Liver (tissue), 8 donors: ENCODE measurements at regions not wholly inside any gene's neighbourhood (a gene's known extent, or its start where the extent isn't known, plus 50 kb on each side); places are given as distances from the start of the nearest gene placed in this dataset.

Source experiments
- DNase-seq: peaks from one replicate; pipeline ENCODE4 v3.0.0-alpha.2; 2017; ENCODE audit warnings: low spot score
- H3K27ac ChIP-seq, 2 donors: one replicate each; pipeline ENCODE4 v1.7.0; 2013; ENCODE audit warnings: inconsistent platforms in 2 of 2, low read length in 2 of 2, control low read depth in 1 of 2, low read depth in 1 of 2, mild to moderate bottlenecking in 1 of 2
- H3K27me3 ChIP-seq, 4 donors: one replicate each; pipeline versions ENCODE4 v1.6.1 to v1.7.0; 2013; ENCODE audit warnings: low read length in 3 of 4, inconsistent platforms in 1 of 4, mild to moderate bottlenecking in 1 of 4, moderate library complexity in 1 of 4; ENCODE audit not compliant: control insufficient read depth in 4 of 4, insufficient read depth in 4 of 4
- H3K36me3 ChIP-seq, 4 donors: one replicate each; pipeline versions ENCODE4 v1.6.1 to v1.7.0; 2013; ENCODE audit warnings: low read length in 3 of 4, mild to moderate bottlenecking in 3 of 4, low read depth in 1 of 4, moderate library complexity in 1 of 4; ENCODE audit not compliant: control insufficient read depth in 4 of 4, insufficient read depth in 3 of 4
- H3K4me1 ChIP-seq, 4 donors: one replicate each; pipeline versions ENCODE4 v1.6.1 to v1.7.0; 2013; ENCODE audit warnings: low read length in 3 of 4, mild to moderate bottlenecking in 3 of 4, moderate library complexity in 1 of 4; ENCODE audit not compliant: control insufficient read depth in 4 of 4, insufficient read depth in 4 of 4
- H3K4me3 ChIP-seq, 3 donors: one replicate each; pipeline versions ENCODE4 v1.6.1 to v1.7.0; 2013; ENCODE audit warnings: low read length in 3 of 3, control low read depth in 1 of 3, low read depth in 1 of 3, mild to moderate bottlenecking in 1 of 3
- H3K9ac ChIP-seq, 2 donors: one replicate each; pipeline ENCODE4 v1.7.0; 2013; ENCODE audit warnings: low read length in 2 of 2, mild to moderate bottlenecking in 2 of 2, moderate library complexity in 2 of 2, control low read depth in 1 of 2, low read depth in 1 of 2
- H3K9me3 ChIP-seq, 4 donors: one replicate each; pipeline versions ENCODE4 v1.6.1 to v1.7.0; 2013; ENCODE audit warnings: low read length in 3 of 4; ENCODE audit not compliant: control insufficient read depth in 4 of 4
- CTCF ChIP-seq: fragments of 150-350 bp; IDR thresholded peaks from 2 replicates; pipeline ENCODE4 v1.5.1; 2017; ENCODE audit warnings: improper control_type of control experiment, low read depth, low read length; ENCODE audit not compliant: missing input control
- EGR1 ChIP-seq, 2 donors: IDR thresholded peaks; 2 replicates each; pipeline ENCODE4 v1.6.1; 2016 to 2018; ENCODE audit warnings: antibody characterized with exemption in 2 of 2, low read depth in 2 of 2
- FOXA1 ChIP-seq: IDR thresholded peaks from 2 replicates; pipeline ENCODE4 v1.6.1; 2016; ENCODE audit warnings: antibody characterized with exemption
- FOXA2 ChIP-seq: IDR thresholded peaks from 2 replicates; pipeline ENCODE4 v1.6.1; 2016; ENCODE audit warnings: antibody characterized with exemption
- GABPA ChIP-seq, 2 donors: IDR thresholded peaks in 1 of 2; conservative IDR thresholded peaks in 1 of 2; 2 replicates each; pipeline ENCODE4 v1.6.1; 2016; ENCODE audit warnings: antibody characterized with exemption in 2 of 2, mild to moderate bottlenecking in 1 of 2, moderate library complexity in 1 of 2
- HNF4A ChIP-seq, 2 donors: conservative IDR thresholded peaks; 2 replicates each; pipeline ENCODE4 v1.6.1; 2016; ENCODE audit warnings: antibody characterized with exemption in 2 of 2, mild to moderate bottlenecking in 2 of 2
- HNF4G ChIP-seq: IDR thresholded peaks from 2 replicates; pipeline ENCODE4 v1.6.1; 2016; ENCODE audit warnings: antibody characterized with exemption
- JUND ChIP-seq, 2 donors: IDR thresholded peaks; 2 replicates each; pipeline ENCODE4 v1.6.1; 2016; ENCODE audit warnings: antibody characterized with exemption in 2 of 2
- NR2F2 ChIP-seq: IDR thresholded peaks from 2 replicates; pipeline ENCODE4 v1.6.1; 2016; ENCODE audit warnings: antibody characterized with exemption
- RAD21 ChIP-seq, 2 donors: IDR thresholded peaks; 2 replicates each; pipeline ENCODE4 v1.6.1; 2016; ENCODE audit warnings: antibody characterized with exemption in 2 of 2, mild to moderate bottlenecking in 2 of 2
- RXRA ChIP-seq, 2 donors: IDR thresholded peaks; 2 replicates each; pipeline ENCODE4 v1.6.1; 2017 to 2018; ENCODE audit warnings: antibody characterized with exemption in 2 of 2, mild to moderate bottlenecking in 1 of 2
- SP1 ChIP-seq: IDR thresholded peaks from 2 replicates; pipeline ENCODE4 v1.6.1; 2018; ENCODE audit warnings: antibody characterized with exemption, mild to moderate bottlenecking
- TAF1 ChIP-seq: conservative IDR thresholded peaks from 2 replicates; pipeline ENCODE4 v1.6.1; 2016; ENCODE audit warnings: antibody characterized with exemption, mild to moderate bottlenecking
- WGBS: extraction: QIAGEN DNeasy Blood & Tissue Kit; methylation state at CpG from one replicate; pipeline ENCODE4 v1.1.7; 2013; 5-methylcytosine and 5-hydroxymethylcytosine counted together
- TF ChIP-seq, protein P1 (sequence below): IDR thresholded peaks from 2 replicates; pipeline ENCODE4 v1.6.1; 2016; ENCODE audit warnings: antibody characterized with exemption, mild to moderate bottlenecking
- TF ChIP-seq, protein P2 (sequence below): IDR thresholded peaks from 2 replicates; pipeline ENCODE4 v1.6.1; 2016; ENCODE audit warnings: antibody characterized with exemption
- TF ChIP-seq, protein P3 (sequence below): IDR thresholded peaks from 2 replicates; pipeline ENCODE4 v1.6.1; 2016; ENCODE audit warnings: antibody characterized with exemption
- TF ChIP-seq, protein P4 (sequence below): IDR thresholded peaks from 2 replicates; pipeline ENCODE4 v1.6.1; 2016; ENCODE audit warnings: antibody characterized with exemption
- donor health status: healthy.
- donor health status: healthy.
- donor health status: healthy.
- donor health status: healthy.
- donor health status: healthy.

DNA sequence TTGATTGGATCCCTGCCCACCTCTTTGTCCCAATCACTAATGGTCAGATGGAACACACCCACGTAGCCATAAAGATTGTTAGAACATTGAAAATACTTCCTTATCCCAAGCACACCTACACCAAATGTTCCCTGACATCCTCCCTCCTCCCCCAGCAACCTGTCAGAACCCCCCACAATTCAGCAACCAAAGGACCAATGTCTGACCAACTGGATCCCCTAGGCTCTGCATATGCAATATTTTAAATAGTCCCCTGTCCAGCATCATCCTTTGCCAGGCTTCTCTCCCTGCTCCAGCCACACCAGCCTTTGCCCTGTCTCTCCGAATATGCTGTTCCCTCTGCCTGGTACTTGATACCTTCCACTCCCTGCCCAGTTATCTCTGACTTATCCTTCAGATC, 54.9 kb upstream of the CES5A start:
- WGBS = 71% methylated on average over 2 of the region's 2 CpGs
- H3K36me3 ChIP-seq = no peaks in the 10 kb centered on the region
- H3K27ac ChIP-seq = no peak overlapping the region
- H3K27me3 ChIP-seq = no peaks in the 10 kb centered on the region
- no peak for DNase-seq
- no peaks in the 10 kb centered on the region for H3K4me1 ChIP-seq
- no peaks in the 10 kb centered on the region for H3K9me3 ChIP-seq
- H3K4me3 ChIP-seq = no peak overlapping the region
- H3K9ac ChIP-seq = no peak overlapping the region
- TF ChIP-seq GABPA (IDR thresholded peaks at IDR 0.05 in 1 of 2, conservative IDR thresholded peaks at IDR 0.05 in 1 of 2) = no peak
- TF ChIP-seq HNF4A (conservative IDR thresholded peaks at IDR 0.05) = no peak
- TF ChIP-seq HNF4G = no peak
- TF ChIP-seq, protein P1, sequence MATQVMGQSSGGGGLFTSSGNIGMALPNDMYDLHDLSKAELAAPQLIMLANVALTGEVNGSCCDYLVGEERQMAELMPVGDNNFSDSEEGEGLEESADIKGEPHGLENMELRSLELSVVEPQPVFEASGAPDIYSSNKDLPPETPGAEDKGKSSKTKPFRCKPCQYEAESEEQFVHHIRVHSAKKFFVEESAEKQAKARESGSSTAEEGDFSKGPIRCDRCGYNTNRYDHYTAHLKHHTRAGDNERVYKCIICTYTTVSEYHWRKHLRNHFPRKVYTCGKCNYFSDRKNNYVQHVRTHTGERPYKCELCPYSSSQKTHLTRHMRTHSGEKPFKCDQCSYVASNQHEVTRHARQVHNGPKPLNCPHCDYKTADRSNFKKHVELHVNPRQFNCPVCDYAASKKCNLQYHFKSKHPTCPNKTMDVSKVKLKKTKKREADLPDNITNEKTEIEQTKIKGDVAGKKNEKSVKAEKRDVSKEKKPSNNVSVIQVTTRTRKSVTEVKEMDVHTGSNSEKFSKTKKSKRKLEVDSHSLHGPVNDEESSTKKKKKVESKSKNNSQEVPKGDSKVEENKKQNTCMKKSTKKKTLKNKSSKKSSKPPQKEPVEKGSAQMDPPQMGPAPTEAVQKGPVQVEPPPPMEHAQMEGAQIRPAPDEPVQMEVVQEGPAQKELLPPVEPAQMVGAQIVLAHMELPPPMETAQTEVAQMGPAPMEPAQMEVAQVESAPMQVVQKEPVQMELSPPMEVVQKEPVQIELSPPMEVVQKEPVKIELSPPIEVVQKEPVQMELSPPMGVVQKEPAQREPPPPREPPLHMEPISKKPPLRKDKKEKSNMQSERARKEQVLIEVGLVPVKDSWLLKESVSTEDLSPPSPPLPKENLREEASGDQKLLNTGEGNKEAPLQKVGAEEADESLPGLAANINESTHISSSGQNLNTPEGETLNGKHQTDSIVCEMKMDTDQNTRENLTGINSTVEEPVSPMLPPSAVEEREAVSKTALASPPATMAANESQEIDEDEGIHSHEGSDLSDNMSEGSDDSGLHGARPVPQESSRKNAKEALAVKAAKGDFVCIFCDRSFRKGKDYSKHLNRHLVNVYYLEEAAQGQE = no peak

GRCh38 chr16:55929181-55929580, 54.0 kb upstream of the CES5A start:
- H3K9me3 ChIP-seq = no peaks in the 10 kb centered on the region
- no peaks in the 10 kb centered on the region for H3K4me1 ChIP-seq
- TF ChIP-seq NR2F2 (no peak), TAF1 (no peak), EGR1 (IDR thresholded peaks at IDR 0.05; ENCODE audit: low read depth in 2 of 2) (no peak), RXRA (IDR thresholded peaks at IDR 0.05) (no peak), RAD21 (IDR thresholded peaks at IDR 0.05) (no peak), CTCF (no peak), GABPA (IDR thresholded peaks at IDR 0.05 in 1 of 2, conservative IDR thresholded peaks at IDR 0.05 in 1 of 2) (no peak), JUND (IDR thresholded peaks at IDR 0.05) (no peak), HNF4G (no peak), HNF4A (conservative IDR thresholded peaks at IDR 0.05) (no peak), FOXA2 (no peak), FOXA1 (no peak), SP1 (no peak)
- TF ChIP-seq, protein P2, sequence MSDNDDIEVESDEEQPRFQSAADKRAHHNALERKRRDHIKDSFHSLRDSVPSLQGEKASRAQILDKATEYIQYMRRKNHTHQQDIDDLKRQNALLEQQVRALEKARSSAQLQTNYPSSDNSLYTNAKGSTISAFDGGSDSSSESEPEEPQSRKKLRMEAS = no peak
- TF ChIP-seq, protein P3, sequence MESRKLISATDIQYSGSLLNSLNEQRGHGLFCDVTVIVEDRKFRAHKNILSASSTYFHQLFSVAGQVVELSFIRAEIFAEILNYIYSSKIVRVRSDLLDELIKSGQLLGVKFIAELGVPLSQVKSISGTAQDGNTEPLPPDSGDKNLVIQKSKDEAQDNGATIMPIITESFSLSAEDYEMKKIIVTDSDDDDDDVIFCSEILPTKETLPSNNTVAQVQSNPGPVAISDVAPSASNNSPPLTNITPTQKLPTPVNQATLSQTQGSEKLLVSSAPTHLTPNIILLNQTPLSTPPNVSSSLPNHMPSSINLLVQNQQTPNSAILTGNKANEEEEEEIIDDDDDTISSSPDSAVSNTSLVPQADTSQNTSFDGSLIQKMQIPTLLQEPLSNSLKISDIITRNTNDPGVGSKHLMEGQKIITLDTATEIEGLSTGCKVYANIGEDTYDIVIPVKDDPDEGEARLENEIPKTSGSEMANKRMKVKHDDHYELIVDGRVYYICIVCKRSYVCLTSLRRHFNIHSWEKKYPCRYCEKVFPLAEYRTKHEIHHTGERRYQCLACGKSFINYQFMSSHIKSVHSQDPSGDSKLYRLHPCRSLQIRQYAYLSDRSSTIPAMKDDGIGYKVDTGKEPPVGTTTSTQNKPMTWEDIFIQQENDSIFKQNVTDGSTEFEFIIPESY = no peak
- TF ChIP-seq, protein P4, sequence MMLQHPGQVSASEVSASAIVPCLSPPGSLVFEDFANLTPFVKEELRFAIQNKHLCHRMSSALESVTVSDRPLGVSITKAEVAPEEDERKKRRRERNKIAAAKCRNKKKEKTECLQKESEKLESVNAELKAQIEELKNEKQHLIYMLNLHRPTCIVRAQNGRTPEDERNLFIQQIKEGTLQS = no peak
- 90% methylated on average over 8 of the region's 8 CpGs for WGBS
- H3K27ac ChIP-seq = no peak overlapping the region
- no peak overlapping the region for H3K4me3 ChIP-seq
- H3K9ac ChIP-seq = no peak overlapping the region
- H3K36me3 ChIP-seq = no peaks in the 10 kb centered on the region
- DNase-seq = no peak
- H3K27me3 ChIP-seq = no peaks in the 10 kb centered on the region
